DMS 273 (cell line): ENCODE measurements at regions not wholly inside any gene's neighbourhood (a gene's known extent, or its start where the extent isn't known, plus 50 kb on each side); places are given as distances from the start of the nearest gene placed in this dataset.

Experiments used
- DNase-seq: peaks from one replicate; lab custom pipeline; 2025; ENCODE audit not compliant: unreplicated experiment; lab: John Stamatoyannopoulos, UW

DNA sequence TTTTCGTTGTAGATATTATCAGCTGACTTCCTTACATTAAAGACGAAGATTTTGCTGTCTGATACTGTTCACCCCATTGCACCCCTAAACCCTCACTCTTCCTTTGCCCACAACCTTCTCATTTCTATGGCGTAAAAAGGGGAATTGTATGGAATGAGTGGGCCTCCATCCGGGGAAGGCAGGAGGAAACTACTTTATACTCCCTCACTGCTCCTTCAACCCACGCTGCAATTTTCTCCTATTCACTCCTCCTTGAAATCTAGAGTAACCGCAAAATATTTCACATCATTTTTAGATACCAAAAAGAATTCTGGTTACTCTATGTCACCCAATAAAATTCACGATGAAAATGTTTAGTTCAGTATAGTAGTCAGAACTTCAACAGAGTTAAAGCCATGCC lies 330.8 kb downstream of the DIRAS2 start:
- DNase-seq = no peak

DNA sequence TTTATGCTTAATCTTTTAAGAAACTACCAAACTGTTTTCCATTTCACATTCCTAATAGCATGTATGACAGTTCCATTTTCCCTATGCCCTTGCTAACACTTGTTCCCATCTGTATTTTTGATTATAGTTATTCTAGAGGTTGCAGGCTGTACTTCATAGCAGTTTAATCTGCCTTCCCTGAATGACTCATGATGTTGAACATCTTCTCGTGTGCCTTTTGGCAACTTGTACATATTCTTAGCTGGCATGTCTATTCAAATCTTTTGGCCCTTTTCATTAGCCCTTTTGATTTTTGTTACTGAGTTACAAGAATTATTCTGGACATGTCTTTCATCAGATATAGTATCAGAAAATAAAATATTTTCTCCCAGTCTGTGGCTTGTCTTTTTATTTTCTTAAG lies 320.3 kb downstream of the DIRAS2 start:
- no peak for DNase-seq

DNA sequence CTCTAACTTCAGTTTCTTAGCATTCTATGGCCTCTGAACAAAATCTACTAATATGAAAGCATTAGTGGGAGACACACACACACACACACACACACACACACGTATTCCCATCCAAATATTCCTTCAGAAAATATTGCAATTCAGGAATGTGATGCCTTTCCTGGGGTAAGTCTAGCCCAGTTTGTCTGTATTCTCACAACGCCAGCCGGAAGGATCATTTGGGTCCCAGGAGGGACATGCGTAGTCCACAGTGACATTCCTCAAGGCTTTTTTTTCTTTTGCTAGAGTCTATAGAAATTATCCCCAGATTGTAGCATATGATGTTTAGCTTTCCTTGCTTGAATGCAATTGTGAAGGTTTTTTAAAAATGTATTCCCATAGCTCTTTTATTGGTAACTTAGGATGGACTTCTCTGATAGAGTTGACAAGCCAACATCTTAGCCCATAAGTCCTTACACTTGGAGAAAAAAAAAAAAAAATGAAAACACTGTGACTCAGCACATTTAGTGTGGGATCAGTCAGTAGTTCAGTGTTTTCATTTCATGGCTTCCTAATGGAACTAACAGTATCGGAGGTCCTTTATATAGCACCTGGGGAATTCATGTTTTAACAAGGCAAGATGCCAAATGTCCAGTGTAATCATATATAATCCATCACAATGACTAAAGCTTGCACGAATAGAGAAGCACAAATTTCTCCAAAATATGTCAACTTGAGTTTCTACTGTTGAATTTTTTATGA lies 316.5 kb downstream of the DIRAS2 start:
- no peak for DNase-seq

DNA sequence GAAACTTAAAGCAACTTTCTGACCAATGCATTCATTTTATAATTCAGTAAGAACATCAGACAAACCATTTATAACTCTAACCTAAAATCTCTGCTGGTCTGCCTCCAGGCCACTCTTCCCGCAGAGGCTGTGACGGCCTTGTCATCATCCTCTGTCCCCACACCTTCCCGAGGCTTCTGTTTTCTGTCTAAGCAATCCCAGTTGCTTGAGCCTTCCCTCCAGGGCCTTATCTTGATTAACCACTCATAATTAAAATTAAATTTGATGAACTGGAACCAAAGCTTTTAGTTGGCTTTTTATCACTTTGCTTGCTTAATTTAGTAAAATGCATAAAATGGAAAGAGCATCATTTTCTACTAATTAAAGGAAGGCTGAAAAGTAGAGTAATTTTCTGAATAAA lies 312.4 kb downstream of the DIRAS2 start:
- DNase-seq = no peak

DNA sequence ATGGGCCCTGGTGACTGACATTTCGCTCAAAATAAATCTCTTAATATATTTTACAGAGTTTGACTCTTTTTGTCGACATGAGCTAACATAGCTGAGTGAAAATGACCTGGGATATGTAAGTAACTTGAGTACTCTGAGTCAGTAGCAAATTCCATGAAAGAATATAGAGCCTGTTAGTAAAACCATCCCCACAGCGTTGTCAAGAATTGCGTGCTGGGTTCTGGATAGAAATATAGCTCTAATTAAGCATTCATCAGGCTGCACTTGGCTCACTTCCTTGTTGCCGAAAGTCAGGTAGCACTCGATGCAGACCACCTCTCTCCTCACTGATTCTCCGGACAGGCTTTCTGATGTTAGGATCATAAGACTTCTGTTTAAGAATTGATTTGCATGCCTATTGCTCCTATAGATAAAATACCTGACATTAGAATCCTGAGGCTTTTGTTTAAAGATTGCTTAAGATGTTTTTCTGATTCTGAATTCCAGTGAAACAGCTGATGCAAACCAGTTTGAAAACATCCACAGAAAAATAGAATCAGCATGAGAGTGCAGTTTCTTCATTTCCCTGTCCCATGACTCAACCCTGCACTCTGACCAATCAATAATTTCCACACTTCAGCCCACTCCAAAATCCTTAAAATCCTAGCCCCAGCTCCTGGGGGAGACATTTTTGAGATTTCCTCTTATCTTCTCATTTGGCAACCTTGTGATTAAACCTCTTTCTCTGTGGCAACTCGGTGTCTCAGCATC lies 310.6 kb downstream of the DIRAS2 start:
- DNase-seq = no peak

DNA sequence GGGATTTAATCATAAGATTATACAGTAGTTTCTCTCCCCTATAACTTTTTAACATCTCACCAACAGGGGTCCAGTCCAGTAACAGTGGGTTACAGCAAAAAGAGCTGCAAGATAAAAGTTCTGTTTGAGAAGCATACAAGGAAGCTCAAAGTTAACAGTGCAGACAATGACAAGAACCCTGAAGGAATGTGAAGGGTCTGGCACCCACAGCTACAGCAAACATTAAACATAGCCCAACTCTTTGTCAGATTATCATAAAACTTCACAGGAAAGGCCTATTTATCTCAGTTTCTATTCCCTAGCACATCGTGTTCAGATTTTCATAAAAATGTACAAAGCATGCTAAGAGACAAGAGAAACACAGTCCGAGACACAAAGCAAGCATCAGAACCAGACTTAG lies 309.4 kb downstream of the DIRAS2 start:
- no peak for DNase-seq

DNA sequence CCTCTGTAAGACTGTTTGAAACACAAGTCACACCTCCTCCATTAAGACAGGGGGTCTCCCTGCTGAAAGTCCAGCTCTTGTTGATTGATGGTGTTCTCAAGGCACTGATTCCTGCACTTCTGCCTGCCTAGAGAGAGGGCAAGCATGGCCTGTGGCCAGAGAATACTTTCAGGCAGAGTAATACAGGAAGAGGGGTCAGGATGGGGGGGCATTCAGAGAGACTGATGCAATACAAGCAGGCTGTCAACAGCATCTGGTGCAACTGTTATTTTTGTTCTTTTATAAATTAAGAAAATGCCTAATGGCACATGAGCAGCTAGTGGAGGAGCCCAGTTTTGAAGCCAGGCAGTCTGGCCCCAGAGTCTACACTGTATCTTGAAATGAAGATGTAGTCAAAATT lies 302.2 kb downstream of the DIRAS2 start:
- peak; percentile 68 for DNase-seq

DNA sequence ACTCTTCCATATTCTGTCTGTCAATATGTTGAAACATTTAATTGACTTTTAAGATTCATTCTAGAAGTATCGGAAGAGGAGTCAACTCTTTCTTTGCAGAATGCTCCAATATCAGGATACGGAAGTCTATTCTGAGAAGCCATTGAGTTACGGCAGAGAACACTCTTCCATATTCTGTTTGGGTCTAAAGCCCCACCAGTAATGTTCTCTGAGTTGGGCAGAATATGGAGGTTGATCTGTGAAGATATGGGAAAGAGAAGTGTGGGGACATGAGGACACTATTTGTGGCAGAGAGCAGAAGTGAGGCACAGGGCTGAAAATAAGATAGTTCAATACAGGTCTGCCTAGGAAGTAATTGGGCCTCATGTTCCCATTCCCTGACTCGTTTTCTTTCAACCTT lies 300.0 kb downstream of the DIRAS2 start:
- no peak for DNase-seq

DNA sequence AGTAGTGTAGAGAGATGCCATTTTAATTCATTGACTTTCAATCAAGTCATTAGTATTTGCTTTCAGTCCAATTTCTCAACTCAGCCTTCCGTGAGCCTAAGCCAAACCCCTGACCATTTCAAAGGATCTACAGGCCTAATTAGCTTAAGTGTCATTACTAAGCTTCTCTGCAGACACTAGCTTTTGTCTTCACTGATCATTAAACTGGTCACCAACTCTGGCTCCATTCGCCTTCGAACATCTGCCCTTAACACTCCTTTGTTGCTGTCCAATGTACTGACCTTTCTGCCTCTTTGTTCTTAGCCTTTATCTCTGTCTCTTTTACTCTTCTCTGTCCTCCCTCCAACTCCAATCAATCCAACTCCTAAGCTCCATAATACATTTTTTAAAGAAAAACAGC lies 299.3 kb downstream of the DIRAS2 start:
- no peak for DNase-seq

DNA sequence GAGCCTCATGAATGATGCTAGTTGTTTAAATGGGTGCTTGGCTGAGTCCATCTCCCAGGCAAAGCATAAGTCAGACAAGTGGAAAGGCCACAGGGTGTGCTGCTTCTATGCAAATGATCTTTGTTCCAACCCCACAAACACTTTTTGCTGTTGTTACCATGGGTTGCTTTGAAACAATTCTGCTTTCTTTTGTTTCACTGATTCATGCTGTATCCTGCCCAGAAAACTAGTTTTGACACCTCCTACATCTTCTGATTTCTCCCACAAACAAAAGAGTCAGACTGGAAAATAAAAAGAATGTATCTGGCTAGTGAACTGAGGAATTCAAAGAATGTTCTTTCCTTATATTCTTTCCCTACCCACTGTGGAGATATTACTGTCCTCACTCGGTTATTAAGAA lies 298.6 kb downstream of the DIRAS2 start:
- DNase-seq = no peak

DNA sequence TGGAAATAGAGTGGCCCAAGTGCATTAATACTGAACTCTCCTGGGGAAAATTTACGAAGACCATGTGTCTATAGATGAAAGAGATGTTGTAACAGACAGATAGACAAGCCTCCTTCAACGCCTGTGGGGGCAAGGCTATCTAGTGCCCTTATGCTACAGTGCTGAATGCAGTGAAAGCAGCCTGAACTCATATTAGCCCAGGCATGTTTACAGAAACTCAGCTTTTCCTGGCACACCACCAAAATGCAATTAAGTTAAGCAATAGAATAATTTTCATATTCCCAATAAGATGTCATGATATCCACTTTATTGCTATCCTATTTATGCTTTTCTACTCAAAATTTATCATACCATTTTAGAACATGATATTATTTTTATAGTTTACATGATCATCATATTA lies 277.0 kb downstream of the DIRAS2 start:
- peak; percentile 14 for DNase-seq

DNA sequence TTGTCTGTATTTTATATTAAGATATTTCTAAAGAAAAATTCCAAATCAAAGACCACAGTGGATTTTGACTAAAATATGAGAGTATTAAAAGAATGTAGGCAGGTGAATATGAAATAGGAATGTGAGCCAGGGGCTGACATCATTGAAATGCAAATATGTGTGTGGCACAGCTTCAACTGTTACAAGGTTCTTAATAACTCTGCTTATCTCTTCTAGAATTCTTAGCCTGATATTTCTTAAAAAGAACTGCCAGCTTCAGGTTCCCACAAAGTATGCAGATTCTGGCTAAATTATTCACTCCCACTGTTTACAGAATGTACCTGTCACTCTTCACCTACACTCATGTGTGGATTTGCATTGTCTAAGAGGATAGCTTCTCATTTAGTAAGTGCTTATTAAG lies 274.4 kb downstream of the DIRAS2 start:
- no peak for DNase-seq

DNA sequence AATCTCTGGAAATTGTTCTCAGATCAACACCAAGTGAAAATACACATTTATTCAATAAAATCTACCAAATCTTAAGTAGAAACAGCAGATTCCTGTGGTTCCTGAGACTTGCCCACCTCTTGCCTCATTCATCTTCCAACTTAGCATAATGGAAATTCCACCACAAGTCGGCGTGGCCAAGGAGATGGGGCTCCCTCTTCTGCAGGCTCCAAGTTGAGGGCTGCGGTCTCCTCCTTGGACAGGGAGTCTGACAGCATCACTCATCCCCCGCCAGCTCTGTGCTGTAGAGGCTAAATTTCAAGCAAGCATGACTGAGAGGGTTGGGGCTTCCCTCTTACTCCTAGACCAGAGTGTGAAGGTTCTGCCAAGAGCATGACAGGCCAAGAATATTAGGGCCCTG lies 273.7 kb downstream of the DIRAS2 start:
- no peak for DNase-seq

DNA sequence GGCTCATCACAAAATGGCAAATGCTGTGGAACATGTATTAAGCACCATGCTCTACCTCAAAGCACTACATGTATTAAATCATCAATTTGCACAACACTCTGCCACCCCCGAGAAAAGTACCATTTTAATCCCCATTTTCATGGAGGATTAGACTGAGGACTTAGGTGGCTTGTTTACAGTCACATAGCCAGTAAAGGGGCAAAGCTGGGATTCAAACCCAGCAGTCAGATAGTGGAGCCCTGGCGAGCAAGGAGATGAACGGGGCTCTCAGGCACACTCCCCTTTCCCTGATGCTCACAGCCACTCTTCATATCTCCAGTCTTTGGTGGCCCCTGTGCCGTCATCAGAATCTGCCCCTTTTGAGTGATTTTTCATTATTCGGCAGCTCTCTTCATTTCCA lies 262.9 kb downstream of the DIRAS2 start:
- DNase-seq = no peak

DNA sequence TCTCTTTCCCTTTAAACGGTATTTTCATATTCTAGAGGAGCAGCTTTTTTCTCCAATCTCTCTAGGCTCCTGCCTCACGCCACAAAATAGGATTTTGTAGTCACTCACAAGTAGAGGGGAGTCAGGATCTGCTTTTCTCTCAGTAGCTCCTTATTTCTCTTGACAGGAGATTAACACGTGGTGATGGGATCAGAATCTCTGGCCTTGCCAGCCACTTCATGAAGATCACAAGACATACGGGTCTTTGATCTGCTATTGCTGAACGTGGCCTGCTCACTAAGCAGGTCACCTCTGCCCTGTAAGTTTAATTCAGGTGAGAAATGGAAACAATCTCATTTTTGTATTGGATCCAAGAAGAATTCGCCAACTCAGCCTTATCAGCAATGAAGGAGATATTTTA lies 257.5 kb downstream of the DIRAS2 start:
- no peak for DNase-seq

DNA sequence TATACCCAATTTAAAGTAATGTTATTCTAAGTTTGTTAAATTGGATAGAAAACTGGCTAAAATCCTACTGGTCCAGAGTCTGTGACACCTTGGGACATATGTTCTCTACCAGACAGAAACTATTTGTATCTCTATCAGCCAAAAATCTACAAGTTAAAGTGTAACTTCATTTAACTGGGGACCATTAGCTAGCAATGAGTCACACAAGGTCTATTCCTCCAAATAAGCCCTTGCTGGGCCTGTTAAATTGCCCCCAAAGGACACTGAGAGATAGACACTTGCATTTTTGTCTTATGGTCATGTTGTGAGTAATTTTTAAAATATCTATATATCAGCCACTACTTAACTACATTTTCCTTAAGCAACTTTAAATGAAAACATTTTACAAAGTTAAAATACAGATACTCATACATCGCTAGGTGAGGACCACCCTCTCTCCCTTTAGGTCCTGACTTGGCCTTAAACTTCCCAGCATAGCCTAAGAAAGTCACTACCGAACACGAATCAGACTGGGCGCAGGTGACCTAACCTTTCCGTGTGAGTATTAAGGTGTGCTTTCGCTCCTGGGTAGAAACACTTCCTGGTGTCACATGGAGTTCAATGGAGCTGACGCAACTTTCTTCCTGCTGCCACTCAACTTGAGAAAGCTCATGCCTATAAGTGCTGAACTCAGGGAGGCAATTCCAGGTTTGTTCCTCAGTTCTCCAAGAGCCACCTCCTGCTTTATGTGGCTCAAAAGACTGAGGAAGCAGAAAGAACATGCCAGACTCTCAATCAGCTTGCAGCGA lies 249.1 kb downstream of the DIRAS2 start:
- no peak for DNase-seq

DNA sequence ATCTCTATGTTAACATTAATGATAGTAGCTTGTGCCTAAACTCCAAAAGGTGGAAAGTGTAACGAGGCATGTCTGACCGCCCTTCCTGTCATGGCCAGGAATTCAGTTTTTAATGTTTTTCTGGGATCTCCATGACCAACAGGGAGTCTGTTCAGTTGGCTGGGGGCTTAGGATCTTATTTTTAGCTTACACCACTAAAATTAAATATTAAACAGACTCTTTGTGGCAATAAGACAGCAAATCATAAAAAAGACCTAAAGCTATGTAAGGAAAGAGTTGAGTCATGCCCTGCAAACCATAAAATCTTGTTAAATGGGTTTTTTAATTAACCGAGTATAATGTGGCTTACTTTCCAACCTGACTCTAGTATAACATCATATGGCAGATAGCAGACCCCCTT lies 247.8 kb downstream of the DIRAS2 start:
- DNase-seq = no peak

DNA sequence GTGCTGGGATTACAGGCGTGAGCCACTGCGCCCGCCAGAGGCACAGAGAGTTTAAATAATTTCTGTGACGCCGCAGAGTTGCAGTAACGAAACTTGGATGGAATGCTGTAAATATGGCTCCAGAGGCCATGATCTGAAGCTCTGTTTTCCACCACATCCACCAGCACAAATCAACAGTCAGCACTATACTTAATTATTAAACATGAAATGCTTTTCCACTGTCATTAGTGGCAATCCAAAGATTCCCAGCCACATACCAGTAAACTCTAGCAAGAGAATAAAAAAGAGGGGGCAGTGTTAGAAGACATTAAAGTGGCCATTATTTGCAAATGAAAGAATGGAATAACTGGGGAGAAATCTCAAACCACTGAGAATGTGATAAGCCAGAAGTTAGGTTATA lies 242.5 kb downstream of the DIRAS2 start:
- no peak for DNase-seq

DNA sequence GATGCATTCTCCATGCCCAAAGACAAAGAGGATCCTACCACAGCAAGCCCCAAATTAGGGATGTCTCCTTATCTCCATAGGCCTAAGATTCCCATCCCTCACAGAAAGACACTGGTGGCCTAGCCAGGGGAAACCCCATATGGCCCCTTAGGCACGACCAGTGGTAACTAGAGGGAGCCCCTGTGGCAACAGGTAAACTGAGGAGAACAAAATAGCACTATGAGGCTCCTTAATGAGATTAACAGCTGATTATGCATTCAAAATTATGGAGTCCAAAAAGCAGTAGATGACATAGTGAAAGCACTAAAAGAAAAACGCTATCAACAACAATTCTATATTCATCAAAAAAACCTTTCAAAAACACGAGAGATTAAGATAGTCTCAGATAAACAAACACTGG lies 234.0 kb downstream of the DIRAS2 start:
- DNase-seq = no peak

DNA sequence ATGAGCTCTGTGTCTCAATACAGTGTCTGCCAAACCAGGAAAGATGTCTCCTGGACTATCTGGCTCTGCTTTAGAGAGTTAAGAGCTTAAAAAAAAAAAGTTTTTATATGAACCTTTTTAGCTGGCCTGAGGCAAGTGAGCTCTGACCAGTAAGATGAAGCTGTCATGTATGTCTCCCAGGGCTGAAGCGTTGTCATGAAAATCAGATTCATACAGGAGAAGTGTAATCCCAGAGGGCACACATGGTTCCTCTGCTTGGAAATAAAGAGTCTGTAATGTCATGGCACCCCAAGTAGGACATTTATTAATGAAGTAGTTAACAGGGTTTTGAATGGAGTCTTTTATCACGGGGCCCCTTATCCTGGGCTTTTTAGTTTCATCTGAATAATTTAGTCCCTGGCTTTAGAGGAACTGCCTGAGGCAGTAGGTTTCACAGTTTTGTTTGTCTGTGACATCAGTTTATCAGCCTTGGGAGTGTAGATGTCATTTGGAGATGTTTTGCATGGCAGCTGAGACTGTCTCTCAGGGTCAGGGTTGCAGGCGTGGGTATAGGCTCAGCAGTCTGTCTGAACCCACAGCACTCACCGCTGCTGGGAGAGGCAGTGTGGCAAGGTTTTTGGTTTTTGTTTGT lies 223.3 kb downstream of the DIRAS2 start:
- no peak for DNase-seq

DNA sequence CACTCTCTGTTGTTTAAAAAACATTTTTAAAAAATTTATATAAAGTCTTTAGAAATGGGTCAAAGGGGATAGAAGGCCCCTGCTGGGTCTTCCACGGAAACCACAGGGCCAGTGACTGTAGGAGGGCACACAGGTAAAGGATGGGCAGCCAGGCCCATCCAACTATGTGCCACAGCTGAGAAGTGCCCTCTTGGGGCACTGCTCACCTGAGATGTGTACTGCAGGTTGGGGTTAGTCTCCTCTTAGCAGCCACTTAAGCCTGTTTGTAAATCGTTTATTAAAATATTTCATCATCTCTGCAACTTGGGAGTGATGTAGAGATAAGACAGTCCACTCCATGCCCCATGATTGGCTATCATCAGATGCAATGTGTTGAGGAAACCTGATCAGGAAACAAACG lies 222.4 kb downstream of the DIRAS2 start:
- no peak for DNase-seq
